ENCODE measurements at regions not wholly inside any gene's neighbourhood (a gene's known extent, or its start where the extent isn't known, plus 50 kb on each side); places are given as distances from the start of the nearest gene placed in this dataset.

DNA sequence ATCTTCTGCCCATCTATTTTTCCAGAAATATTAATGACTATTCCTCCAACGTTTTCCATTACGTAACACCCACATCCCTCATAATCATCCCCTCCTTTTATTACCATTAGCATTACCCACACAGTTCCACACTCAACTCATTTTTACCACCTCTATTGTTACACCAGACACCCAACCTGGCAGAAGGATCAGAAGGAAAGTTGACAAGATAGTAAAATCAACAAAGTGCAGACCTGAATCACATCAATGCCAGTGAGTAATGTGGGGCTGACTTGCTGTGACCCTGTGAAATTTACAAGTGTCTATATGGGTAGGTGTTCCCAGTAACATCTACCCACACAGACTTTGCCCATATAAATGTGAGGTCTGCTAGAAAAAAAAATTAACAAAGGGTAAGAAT is 568.2 kb downstream of the MAFB start:
- no peak for DNase-seq (ENCODE audit: low read depth)
- no peak for TF ChIP-seq CTCF (IDR thresholded peaks at IDR 0.05; ENCODE audit: low read depth, low read length, missing control alignments)
- in situ Hi-C loops (cut with HindIII; ENCODE audit: low sequenced_read_pairs), result no loop called here
- no peak overlapping the region for H3K4me3 ChIP-seq (ENCODE audit: low read depth, low read length)

- no peak for TF ChIP-seq CTCF (IDR thresholded peaks at IDR 0.05; ENCODE audit: low read depth, low read length, missing control alignments)
Measured at GRCh38 chr20:40111282-40111681, 577.8 kb downstream of the MAFB start.

DNA sequence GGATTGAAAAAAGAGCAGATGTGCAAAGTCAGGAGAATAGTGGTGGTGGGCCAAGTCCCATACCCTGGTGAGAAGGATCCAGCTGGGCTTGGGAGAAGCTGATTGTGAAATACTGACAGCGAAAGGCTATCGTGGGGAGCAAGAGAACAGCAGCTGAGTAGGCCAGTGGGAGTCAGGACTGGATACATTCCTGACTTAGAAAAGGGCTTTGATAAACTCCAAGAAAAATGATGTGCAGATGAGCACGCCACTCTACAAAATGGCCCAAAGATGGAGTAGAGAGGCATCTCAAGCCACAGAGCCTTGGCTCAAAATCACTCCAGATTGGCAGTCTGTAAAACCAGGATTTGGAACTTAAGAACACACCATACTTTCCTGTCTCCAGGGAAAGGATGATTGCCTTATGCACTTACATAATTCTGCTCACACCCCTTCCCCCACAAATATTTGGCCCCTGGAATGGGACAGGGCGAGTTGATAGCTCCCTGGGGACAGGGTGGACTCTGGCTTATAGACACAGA is 578.7 kb downstream of the MAFB start:
- DNase-seq (ENCODE audit: low read depth), result no peak
- no peak overlapping the region for H3K4me3 ChIP-seq (ENCODE audit: low read depth, low read length)
- no peak for TF ChIP-seq CTCF (IDR thresholded peaks at IDR 0.05; ENCODE audit: low read depth, low read length, missing control alignments)
- in situ Hi-C loops (cut with HindIII; ENCODE audit: low sequenced_read_pairs), result no loop called here

More at GRCh38 chr20:40111282-40111681, 577.8 kb downstream of the MAFB start:
- no peak for DNase-seq (ENCODE audit: low read depth)
- in situ Hi-C loops (cut with HindIII; ENCODE audit: low sequenced_read_pairs), result no loop called here
- no peak overlapping the region for H3K4me3 ChIP-seq (ENCODE audit: low read depth, low read length)

GRCh38 chr20:40109136-40109535 is 579.9 kb downstream of the MAFB start:
- in situ Hi-C loops (cut with HindIII; ENCODE audit: low sequenced_read_pairs), result no loop called here
- no peak for DNase-seq (ENCODE audit: low read depth)
- H3K4me3 ChIP-seq (ENCODE audit: low read depth, low read length), result no peak overlapping the region
- no peak for TF ChIP-seq CTCF (IDR thresholded peaks at IDR 0.05; ENCODE audit: low read depth, low read length, missing control alignments)

DNA sequence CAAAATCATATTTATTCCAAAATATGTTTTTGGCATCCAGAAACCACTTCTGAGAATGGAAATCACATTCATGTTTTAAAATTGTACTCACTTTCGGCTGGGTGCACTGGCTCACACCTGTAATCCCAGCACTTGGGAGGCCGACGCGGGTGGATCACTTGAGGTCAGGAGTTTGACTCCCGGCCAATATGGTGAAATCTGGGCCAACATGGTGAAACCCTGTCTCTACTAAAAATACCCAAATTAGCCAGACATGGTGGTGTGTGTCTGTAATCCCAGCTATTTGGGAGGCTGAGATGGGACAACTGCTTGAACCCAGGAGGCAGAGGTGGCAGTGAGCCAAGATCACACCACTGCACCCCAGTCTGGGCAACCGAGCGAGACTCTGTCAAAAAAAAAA is 580.7 kb downstream of the MAFB start:
- in situ Hi-C loops (cut with HindIII; ENCODE audit: low sequenced_read_pairs), result no loop called here
- no peak for TF ChIP-seq CTCF (IDR thresholded peaks at IDR 0.05; ENCODE audit: low read depth, low read length, missing control alignments)
- no peak for DNase-seq (ENCODE audit: low read depth)
- no peak overlapping the region for H3K4me3 ChIP-seq (ENCODE audit: low read depth, low read length)

DNA sequence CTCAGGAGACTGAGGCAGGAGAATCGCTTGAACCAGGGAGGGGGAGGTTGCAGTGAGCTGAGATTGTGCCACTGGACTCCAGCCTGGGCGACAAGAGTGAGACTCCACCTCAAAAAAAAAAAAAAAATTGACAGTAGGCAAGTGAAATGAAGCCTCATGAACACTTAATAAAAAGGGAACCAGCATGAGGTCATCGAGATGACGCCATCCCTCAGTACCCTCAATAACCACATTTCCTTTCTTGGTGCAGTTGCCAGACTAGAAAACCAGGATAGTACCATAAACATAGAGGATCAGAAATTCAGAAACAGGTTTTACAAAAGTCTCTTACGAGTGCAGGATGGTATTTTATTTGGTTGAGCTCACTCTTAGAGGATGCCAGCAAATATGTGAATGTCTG is 584.1 kb downstream of the MAFB start:
- in situ Hi-C loops (cut with HindIII; ENCODE audit: low sequenced_read_pairs), result no loop called here
- no peak overlapping the region for H3K4me3 ChIP-seq (ENCODE audit: low read depth, low read length)
- no peak for TF ChIP-seq CTCF (IDR thresholded peaks at IDR 0.05; ENCODE audit: low read depth, low read length, missing control alignments)
- DNase-seq (ENCODE audit: low read depth), result no peak

DNA sequence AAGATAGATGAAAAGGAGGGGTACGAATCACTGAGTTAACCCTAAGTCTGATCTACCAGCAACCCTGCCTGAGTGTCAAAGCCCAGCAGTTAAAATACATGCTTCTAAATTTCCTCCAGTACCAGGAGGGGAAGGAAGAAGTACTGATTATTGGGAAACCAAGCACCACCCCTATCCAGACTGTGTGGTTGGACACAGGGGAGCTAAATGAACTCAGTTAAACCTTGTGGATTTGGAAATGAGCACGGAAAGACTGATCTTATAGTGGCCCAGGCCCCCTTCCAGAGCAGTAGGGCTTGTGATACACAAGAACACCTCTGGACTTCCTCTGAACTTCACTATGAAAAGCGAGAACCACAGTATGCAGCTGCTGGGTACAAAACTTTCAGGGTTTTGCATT is 585.6 kb downstream of the MAFB start:
- no peak for DNase-seq (ENCODE audit: low read depth)
- TF ChIP-seq CTCF (IDR thresholded peaks at IDR 0.05; ENCODE audit: low read depth, low read length, missing control alignments), result no peak
- in situ Hi-C loops (cut with HindIII; ENCODE audit: low sequenced_read_pairs), result no loop called here
- H3K4me3 ChIP-seq (ENCODE audit: low read depth, low read length), result no peak overlapping the region
